ENCODE measurements at regions not wholly inside any gene's neighbourhood (a gene's known extent, or its start where the extent isn't known, plus 50 kb on each side); places are given as distances from the start of the nearest gene placed in this dataset.

DNA sequence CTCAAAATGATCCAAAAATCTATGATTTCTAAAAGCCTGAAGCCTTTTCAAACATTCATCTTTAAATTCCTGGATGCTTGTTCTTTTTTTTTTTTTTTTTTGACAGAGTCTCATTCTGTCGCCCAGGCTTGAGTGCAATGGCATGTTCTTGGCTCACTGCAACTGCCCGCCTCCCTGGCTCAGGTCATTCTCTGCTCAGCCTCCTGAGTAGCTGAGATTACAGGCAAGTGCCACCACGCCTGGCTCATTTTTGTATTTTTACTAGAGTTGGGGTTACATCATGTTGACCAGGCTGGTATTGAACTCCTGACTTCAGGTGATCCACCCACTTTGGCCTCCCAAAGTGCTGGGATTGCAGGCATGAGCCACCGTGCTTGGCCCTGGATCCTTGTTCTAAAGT is 649.5 kb downstream of the XIRP2 start:
- TF ChIP-seq, protein P1, sequence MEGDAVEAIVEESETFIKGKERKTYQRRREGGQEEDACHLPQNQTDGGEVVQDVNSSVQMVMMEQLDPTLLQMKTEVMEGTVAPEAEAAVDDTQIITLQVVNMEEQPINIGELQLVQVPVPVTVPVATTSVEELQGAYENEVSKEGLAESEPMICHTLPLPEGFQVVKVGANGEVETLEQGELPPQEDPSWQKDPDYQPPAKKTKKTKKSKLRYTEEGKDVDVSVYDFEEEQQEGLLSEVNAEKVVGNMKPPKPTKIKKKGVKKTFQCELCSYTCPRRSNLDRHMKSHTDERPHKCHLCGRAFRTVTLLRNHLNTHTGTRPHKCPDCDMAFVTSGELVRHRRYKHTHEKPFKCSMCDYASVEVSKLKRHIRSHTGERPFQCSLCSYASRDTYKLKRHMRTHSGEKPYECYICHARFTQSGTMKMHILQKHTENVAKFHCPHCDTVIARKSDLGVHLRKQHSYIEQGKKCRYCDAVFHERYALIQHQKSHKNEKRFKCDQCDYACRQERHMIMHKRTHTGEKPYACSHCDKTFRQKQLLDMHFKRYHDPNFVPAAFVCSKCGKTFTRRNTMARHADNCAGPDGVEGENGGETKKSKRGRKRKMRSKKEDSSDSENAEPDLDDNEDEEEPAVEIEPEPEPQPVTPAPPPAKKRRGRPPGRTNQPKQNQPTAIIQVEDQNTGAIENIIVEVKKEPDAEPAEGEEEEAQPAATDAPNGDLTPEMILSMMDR (IDR thresholded peaks at IDR 0.05; ENCODE audit: low read depth, low read length, missing input control), result no peak
- TF ChIP-seq, protein P2, sequence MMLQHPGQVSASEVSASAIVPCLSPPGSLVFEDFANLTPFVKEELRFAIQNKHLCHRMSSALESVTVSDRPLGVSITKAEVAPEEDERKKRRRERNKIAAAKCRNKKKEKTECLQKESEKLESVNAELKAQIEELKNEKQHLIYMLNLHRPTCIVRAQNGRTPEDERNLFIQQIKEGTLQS (IDR thresholded peaks at IDR 0.05), result no peak
- no peak for TF ChIP-seq NR2F2 (IDR thresholded peaks at IDR 0.05)
- no peak for TF ChIP-seq GABPA (IDR thresholded peaks at IDR 0.05 in 1 of 2, conservative IDR thresholded peaks at IDR 0.05 in 1 of 2)
- TF ChIP-seq TAF1 (conservative IDR thresholded peaks at IDR 0.05), result no peak
- TF ChIP-seq YY1 (IDR thresholded peaks at IDR 0.05), result no peak
